ENCODE measurements at regions not wholly inside any gene's neighbourhood (a gene's known extent, or its start where the extent isn't known, plus 50 kb on each side); places are given as distances from the start of the nearest gene placed in this dataset.

DNA sequence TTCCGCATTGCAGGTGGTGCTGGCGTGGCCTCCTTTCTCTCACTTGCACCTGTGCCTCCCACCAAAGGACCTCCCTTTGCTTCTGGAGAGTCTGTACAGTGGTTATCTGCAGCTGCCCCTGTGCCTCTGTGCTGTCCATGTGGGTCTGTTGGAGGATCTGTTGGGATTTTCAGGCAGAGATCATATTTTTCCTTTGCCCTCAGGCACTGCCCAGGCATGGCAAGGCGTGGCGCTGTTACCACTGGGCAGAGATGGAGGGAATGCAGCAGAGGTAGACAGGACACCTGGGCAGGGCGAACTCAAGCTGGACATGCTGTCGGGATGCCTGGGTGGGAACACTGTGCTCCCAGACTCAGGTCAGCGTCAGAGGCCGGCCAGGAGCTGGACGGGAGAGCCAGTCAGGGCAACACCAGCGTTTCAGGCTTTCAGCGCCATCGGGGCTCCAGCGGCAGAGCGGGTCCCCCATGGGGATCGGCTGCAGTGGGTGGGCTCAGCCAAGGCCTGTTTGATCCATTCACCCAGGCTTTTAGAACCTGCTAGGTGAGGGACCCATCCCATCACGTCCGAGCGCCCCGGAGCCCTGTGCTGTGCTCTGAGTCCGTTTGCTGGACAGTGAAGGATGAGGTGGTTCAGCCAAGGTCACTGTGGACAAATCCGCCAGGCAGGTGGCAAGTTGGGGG, 718.9 kb downstream of the BRD1 start:
- no peak for DNase-seq

DNA sequence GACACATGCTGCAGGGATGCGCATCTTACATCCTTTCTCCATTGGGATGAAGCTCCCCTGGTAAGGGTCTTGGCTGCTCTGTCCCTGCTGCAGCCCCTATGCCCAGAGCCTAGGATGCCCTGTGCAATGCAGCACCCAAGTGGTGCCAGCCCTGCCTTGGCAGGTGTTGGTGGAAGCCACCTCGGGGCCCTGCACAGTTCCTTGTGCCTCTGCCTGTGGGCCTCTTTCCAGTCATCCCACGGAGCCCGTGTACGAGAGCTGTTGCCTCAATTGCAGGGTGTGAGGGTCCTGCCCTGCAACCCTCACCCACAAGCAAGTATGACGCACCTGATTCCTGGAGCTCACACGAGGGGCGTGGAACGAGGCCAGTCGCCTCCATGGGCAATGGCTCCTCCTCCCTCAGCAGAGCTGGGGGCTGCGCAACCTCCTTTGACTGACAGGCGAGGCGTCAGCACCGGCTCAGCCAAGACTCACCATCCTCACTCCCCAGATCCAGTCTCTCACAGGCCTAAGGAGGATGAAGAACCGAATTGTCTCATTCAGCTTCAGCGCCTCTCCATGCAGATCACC, 719.6 kb downstream of the BRD1 start:
- DNase-seq, result no peak

DNA sequence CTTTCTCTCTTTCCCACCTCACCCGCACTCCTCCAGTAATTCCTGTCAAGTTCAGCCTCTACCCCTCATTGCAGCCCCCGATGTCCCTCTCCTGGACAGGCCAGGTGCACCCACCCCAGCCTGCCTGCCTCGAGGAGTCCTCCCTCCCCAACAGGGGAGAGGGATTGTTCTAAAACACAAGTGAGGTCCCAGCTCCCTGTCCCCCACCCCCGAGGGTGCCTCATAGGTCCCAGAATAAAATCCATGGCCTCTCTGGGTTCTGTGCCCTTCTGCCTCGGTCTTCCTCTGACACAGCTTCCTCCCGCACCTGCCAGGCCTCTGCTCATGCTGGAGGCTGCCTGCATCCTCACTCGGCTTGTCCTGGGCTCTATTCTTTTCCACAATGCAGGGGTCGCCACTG, 720.1 kb downstream of the BRD1 start:
- DNase-seq, result no peak

DNA sequence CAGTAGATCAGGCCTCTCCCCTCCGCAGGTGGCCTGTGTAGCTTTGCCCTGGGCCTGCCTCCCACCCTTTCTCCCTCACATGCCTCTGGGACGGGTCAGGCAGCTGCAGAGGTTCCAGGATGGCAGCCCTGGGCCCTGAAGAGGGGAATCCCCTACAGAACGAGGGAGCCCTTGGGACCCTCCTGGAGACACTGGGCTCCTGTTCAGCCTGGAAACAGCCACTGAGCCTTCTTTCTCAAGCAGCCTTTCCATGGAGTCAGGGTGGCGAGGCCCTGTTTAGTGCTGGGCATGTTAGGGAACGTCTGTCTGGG, 720.9 kb downstream of the BRD1 start:
- DNase-seq, result no peak

- DNase-seq, result no peak
Observed at GRCh38 chr22:49106096-49106841, 721.4 kb downstream of the BRD1 start.

DNA sequence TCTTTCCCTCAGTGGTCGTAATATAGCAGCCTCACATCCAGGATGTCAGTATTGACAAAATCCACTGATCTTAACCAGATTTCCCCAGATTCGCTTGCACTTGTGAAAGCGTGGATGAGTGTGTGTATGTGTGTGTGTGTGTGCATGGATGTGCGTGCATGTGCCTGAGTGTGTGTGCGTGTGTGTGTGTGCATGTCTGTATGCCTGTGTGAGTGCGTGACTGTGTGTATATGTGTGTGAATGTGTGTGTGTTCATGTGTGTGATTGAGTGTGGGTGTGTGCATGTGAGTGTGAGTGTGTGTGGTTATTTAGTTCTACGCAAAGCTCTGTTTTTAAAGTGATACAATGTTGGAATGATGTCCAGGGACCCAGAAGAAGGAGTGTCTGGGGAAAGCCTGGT, 723.2 kb downstream of the BRD1 start:
- DNase-seq, result no peak

- DNase-seq, result no peak
Observed at GRCh38 chr22:49103314-49104059, 724.2 kb downstream of the BRD1 start.

- DNase-seq, result no peak
Observed at GRCh38 chr22:49102367-49102766, 725.3 kb downstream of the BRD1 start.

GRCh38 chr22:49101873-49102272, 725.8 kb downstream of the BRD1 start:
- DNase-seq, result no peak

DNA sequence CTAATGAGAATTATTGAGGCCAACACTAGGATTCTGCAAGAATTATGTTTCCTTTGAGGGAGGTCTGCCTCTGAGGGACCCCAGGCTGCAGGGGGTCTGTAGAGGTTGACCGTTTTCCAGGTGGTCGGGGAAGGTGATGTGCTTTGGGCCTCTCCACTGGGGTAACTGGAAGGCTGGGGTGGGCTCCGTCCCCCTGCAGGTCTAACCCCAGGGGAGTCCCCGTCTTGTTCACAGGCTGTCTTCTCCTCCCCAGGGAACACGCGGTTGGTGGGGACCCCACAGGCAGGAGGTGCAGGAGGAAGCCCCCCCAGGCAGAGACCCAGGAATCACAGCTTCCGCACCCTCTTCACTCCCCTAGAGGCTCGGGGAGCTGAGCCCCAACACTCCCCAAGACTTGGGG, 726.4 kb downstream of the BRD1 start:
- DNase-seq, result no peak

- DNase-seq, result no peak
Observed at GRCh38 chr22:49100773-49101172, 726.9 kb downstream of the BRD1 start.

DNA sequence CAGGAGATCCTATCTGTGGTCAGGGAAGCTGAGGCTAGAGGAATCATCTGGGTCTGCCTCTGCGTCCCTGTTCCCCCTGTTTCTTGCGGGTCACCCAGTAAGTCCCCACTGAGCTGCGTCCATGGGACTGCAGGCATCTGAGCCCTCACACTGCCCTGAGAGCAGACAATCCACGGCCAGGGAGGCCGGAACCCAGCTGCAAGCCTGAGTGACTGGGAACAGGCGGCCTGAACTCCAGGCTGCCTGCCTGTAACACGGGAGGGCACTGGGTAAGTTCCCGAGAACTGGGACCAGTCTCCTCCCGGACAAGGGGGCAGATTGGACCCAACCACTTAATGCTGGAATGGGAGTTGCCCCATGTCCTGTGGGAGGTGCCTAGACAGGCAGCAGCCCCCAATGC, 727.4 kb downstream of the BRD1 start:
- no peak for DNase-seq

GRCh38 chr22:49099496-49100124, 728.1 kb downstream of the BRD1 start:
- no peak for DNase-seq

DNA sequence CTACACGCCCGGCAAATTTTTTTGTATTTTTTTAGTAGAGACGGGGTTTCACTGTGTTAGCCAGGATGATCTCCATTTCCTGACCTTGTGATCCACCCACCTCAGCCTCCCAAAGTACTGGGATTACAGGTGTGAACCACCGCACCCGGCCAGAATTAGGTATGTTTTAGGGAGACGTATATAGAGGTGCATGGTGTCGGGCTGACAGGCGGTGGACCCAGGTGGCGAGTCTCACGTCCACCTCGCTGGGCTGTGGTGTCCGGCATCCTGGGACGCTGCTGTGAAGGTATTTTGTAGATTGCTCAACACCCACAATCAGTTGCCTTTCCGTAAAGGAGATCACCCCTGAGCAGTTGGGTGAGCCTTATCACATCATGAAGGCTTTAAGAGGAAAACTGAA, 728.6 kb downstream of the BRD1 start:
- no peak for DNase-seq

DNA sequence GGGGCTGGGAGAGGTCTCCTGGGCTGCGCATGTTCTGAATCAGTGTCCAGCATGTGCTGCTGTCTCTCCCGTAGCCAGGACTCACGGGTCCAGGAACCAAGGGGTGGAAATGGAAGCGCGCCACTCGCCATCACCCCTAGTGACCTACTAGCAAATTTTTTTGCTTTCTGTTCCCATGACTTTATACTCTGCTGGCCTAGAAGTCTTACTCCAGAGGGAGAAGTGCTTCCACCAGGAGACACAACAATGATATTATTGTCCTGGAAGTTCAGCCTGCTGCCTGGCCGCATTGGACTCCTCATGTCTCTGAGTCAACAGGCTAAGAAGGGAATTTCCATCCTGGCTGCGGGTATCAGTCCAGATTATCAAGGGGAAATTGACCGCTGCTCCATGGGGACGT, 729.7 kb downstream of the BRD1 start:
- no peak for DNase-seq

- no peak for DNase-seq
Observed at GRCh38 chr22:49097171-49097925, 730.3 kb downstream of the BRD1 start.

DNA sequence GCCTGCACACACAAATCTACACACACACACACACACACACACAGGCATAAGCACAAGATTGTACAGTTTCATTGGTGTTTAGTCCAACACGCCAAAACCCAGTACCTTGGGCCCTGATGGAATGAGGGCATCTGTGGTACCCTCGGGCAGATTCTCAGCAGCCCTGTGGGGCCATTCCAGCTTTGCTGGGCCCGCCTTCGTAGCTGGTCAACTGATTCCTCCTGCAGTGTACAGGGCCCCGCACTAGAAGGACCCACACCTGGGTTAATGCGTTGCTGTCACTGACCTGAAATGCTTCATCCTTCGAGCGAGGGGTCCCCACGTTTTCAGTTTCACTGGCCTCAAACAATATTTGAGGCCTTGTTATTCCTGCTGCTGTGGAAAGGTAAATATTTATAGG, 731.2 kb downstream of the BRD1 start:
- no peak for DNase-seq

DNA sequence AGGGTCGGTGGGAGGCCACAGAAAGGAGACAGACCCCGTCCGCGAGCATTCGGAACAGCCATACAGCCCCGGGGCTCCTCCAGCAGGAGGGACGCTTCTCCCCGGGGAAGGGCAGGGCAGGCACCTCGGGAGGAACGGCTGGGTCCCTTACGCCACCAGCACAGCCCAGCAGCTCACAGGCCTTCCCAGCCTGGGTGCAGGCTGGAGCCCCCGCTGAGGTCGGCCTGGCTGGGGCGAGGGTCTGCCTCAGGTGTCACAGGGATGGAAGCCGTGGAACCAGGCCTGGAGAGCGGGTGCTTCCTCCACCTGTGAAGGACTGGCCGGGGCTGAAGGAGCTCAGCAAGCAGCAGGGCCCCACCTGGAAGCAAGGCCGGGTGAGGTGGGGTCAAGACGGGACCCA, 732.3 kb downstream of the BRD1 start:
- DNase-seq, result no peak

- no peak for DNase-seq
Observed at GRCh38 chr22:49094858-49095257, 732.8 kb downstream of the BRD1 start.

- no peak for DNase-seq
Observed at GRCh38 chr22:49094151-49094550, 733.5 kb downstream of the BRD1 start.

GRCh38 chr22:49093192-49093880, 734.3 kb downstream of the BRD1 start:
- DNase-seq, result no peak

- DNase-seq, result no peak
Observed at GRCh38 chr22:49092716-49093115, 735.0 kb downstream of the BRD1 start.
